Mucosa of descending colon (tissue), 3 donors: ENCODE measurements at regions not wholly inside any gene's neighbourhood (a gene's known extent, or its start where the extent isn't known, plus 50 kb on each side); places are given as distances from the start of the nearest gene placed in this dataset.
"Not testable (repeated sequence)": the region's sequence is repeated elsewhere in the genome, so short reads cannot be mapped to it uniquely, and the experiment has no call there.

Source experiments
- ATAC-seq: fragments of 200-7000 bp; cut with Tn5 transposase; one replicate; pipeline ENCODE4 v1.9.1; 2020; ENCODE audit warnings: mild to moderate bottlenecking, moderate library complexity
- DNase-seq, 3 donors: peaks; one replicate each; pipeline ENCODE4 v3.0.0-alpha.2; 2020
- H3K36me3 ChIP-seq: fragments of 200-600 bp; one replicate; pipeline ENCODE4 v1.8.0; 2021; ENCODE audit warnings: low read depth, mild to moderate bottlenecking
- H3K4me1 ChIP-seq: fragments of 200-600 bp; one replicate; pipeline ENCODE4 v1.8.0; 2021; ENCODE audit warnings: low read depth, mild to moderate bottlenecking
- H3K4me3 ChIP-seq: fragments of 200-600 bp; one replicate; pipeline ENCODE4 v1.8.0; 2021; ENCODE audit warnings: mild to moderate bottlenecking
- H3K9me3 ChIP-seq: fragments of 200-600 bp; one replicate; pipeline ENCODE4 v1.8.0; 2021; ENCODE audit warnings: mild to moderate bottlenecking
- CTCF ChIP-seq: fragments of 200-600 bp; IDR thresholded peaks from one replicate; pipeline ENCODE4 v1.8.0; 2022; ENCODE audit warnings: antibody characterized with exemption, mild to moderate bottlenecking
- intact Hi-C, 2 donors: fragments of 100-400 bp; cut with DNase I in 1 of 2; cut with micrococcal nuclease in 1 of 2; formaldehyde crosslinking; loops; one replicate each; pipeline versions ENCODE4 v1.11.0 to v1.11.1; 2022; cut with DNase I, micrococcal nuclease
- donor health status: DM: no; HTN: no; CAD: no; lungs with moderate emphysema.
- donor health status: DM: no; HTN: no; CAD: no.
- donor health status: DM: no; HTN: yes; CAD: no.

GRCh38 chr10:3658766-3659165 lies 126.2 kb downstream of the KLF6 start:
- intact Hi-C loops = no loop called here
- ATAC-seq (peak; percentile 18), DNase-seq (no peak)
- no peaks in the 10 kb centered on the region for H3K9me3 ChIP-seq
- TF ChIP-seq CTCF = no peak
- no peak overlapping the region for H3K4me3 ChIP-seq
- H3K4me1 ChIP-seq = no peaks in the 10 kb centered on the region
- H3K36me3 ChIP-seq = no peaks in the 10 kb centered on the region

GRCh38 chr10:3656214-3656613 lies 128.8 kb downstream of the KLF6 start:
- intact Hi-C loops = no loop called here
- no peak for TF ChIP-seq CTCF

GRCh38 chr10:3655528-3655927 lies 129.5 kb downstream of the KLF6 start:
- Histone ChIP-seq H3K4me1 (no peaks in the 10 kb centered on the region), H3K4me3 (no peak overlapping the region), H3K9me3 (no peaks in the 10 kb centered on the region), H3K36me3 (no peaks in the 10 kb centered on the region)
- intact Hi-C loops = no loop called here
- DNase-seq = peak in 1 of 3 donors; percentile 33
- TF ChIP-seq CTCF = no peak
- ATAC-seq = peak; percentile 85

More at GRCh38 chr10:3656214-3656613, 128.8 kb downstream of the KLF6 start:
- DNase-seq = no peak
- H3K4me1 ChIP-seq = no peaks in the 10 kb centered on the region
- H3K4me3 ChIP-seq = no peak overlapping the region
- H3K9me3 ChIP-seq = no peaks in the 10 kb centered on the region
- ATAC-seq = no peak
- H3K36me3 ChIP-seq = no peaks in the 10 kb centered on the region

- Histone ChIP-seq H3K4me1 (no peaks in the 10 kb centered on the region), H3K36me3 (no peaks in the 10 kb centered on the region), H3K4me3 (no peak overlapping the region), H3K9me3 (no peaks in the 10 kb centered on the region)
- no peak for DNase-seq
- intact Hi-C loops = no loop called here
- ATAC-seq = no peak
- TF ChIP-seq CTCF = no peak
Observed at GRCh38 chr10:3654980-3655379, 130.0 kb downstream of the KLF6 start.

- no peaks in the 10 kb centered on the region for H3K9me3 ChIP-seq
- ATAC-seq (no peak), DNase-seq (no peak)
- no peaks in the 10 kb centered on the region for H3K36me3 ChIP-seq
- H3K4me1 ChIP-seq = no peaks in the 10 kb centered on the region
- H3K4me3 ChIP-seq = no peak overlapping the region
- no peak for TF ChIP-seq CTCF
- intact Hi-C loops = no loop called here
Observed at GRCh38 chr10:3654496-3654895, 130.5 kb downstream of the KLF6 start.

- H3K9me3 ChIP-seq, DNase-seq, H3K36me3 ChIP-seq, H3K4me1 ChIP-seq, intact Hi-C loops, H3K4me3 ChIP-seq, ATAC-seq: not testable (repeated sequence)
Observed at GRCh38 chr10:3653303-3653702, 131.7 kb downstream of the KLF6 start.
